GM18502 (cell line): ENCODE measurements at regions not wholly inside any gene's neighbourhood (a gene's known extent, or its start where the extent isn't known, plus 50 kb on each side); places are given as distances from the start of the nearest gene placed in this dataset.
"Not testable (repeated sequence)": the region's sequence is repeated elsewhere in the genome, so short reads cannot be mapped to it uniquely, and the experiment has no call there.

Source experiments
- ATAC-seq: cut with Tn5 transposase; IDR thresholded peaks from one replicate; pipeline ENCODE4 v1.9.1; 2021; ENCODE audit warnings: mild to moderate bottlenecking; ENCODE audit not compliant: unreplicated experiment, poor library complexity

DNA sequence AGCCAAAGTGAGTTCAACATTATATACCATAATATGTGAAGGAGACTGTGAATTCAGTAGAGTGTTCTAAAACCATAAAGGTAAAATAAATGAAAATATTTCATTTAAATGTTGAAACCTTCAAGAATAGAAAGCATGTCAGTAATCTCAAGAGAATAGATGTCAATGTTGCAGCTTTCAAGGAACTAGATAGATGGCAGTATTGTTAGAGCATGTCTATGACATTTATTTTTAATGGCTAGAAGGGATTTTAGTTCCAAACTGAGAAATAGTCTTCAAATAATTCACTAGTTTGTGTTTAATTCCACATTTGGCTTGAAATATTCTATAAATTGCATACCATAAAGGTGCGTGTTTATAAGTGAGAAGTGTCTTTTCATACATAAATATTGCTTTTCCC lies 326.5 kb downstream of the FLRT2 start:
- ATAC-seq, result no peak

DNA sequence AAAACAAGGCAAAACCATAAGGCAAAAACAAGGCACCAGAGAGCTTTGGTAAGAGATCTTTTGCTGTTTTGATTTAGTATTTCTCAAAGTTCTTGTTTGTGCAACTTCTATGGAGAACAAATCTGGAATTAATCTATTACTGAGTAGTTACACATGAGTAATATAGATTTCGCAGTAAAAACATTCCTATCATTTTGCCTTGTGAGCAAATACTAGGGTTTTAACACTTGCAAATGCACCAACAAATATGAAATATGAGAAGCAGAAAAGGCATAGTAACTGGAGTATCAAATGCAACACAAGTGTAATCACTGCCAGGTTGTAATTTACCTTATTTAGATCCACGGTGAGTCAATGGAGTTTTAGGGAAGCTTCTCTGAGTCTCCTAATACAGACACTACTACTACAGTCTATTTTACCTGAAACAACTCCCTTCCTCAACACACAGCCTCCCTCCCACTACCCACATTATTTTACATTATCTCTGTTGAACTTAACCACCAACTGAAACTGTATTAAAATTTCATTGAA lies 324.1 kb downstream of the FLRT2 start:
- no peak for ATAC-seq

DNA sequence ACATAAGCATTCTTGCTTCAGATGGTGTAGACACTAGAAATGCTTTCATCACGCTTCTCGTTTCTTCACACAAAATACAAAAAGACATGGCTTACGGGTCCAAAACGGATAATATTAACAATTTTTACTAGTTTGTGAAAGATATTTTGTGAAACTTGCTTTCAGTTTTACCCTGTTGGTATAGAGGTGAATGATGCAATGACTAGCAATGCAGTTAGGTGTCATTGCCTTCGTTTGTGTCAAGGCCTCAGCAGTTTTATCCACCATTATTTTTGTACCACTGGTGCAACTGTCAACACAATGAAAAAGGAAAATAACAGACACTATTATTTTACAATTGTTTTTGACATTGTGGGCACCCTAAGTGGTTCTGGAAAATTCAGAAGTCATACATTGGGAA lies 323.0 kb downstream of the FLRT2 start:
- no peak for ATAC-seq

DNA sequence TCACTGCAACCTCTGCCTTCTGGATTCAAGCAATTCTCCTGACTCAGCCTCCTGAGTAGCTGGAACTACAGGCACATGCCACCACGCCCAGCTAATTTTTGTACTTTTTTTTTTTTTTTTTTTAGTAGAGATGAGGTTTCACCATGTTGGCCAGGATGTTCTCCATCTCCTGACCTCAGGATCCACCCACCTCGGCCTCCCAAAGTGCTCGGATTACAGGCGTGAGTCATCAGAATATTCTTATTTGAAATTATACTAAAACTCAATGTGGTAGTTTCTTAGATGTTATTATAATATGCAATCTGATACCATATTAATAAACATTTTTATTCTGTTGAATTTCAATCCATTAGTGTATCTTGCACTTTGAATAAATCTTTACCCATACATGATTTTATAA lies 322.2 kb downstream of the FLRT2 start:
- ATAC-seq, result not testable (repeated sequence)

DNA sequence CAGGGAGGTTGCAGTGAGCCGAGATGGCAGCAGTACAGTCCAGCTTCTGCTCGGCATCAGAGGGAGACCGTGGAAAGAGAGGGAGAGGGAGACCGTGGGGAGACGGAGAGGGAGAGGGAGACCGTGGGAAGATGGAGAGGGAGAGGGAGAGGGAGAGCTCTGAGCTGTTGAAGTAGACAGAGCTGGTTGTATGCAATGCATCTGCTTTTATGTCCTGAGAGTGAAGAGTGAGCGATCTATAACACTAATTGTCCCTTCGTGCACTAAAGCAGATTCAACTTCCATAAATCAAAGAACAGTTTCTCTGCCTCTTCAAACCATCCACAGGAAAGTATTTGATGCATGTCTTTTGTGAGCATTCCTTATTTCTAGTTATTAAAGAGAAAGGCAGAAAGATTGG lies 300.6 kb downstream of the FLRT2 start:
- not testable (repeated sequence) for ATAC-seq

DNA sequence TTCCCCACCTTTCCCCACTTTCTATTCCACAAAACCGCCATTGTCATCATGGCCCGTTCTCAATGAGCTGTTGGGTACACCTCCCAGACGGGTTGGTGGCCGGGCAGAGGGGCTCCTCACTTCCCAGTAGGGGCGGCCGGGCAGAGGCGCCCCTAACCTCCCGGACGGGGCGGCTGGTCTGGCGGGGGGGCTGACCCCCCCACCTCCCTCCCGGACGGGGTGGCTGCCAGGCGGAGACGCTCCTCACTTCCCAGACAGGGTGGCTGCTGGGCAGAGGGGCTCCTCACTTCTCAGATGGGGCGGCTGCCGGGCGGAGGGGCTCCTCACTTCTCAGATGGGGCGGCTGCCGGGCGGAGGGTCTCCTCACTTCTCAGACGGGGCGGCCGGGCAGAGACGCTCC lies 299.7 kb downstream of the FLRT2 start:
- not testable (repeated sequence) for ATAC-seq

DNA sequence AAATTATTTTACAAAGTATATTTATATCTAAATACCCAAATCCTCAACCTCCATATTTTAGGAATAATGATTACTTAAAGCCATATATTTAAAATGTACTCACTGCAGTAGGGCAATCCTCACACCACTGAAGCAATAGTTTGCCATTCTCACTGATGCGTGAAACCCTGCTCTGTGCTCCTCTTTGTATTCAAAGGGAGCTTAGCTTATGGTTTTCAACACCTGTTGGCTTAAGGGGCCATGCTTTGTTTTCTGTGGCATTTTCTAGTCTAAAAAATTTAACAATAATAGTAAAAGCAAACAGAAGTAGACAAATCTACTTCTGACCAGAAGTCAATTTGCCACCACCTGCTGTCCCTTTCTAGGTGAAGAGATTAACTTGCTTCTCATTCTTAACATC lies 294.6 kb downstream of the FLRT2 start:
- ATAC-seq, result no peak

DNA sequence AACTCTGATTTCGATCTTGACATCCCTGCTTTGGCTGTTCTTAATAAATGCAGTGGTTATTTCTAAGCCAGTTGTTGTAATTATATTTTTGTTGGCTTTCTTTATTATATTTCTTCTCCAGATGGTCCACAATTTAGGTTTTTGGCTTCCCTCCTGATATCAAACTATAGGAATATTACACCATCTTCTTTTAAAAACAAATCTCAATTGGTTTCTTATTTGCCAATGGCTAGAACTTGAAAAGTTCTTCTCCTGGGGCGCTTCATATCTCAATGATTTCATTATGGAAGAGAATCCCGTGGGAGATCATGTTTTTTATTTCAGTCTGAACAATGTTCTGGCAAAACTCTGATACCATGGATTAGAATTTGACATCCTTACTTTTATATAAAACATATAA lies 292.3 kb downstream of the FLRT2 start:
- no peak for ATAC-seq

DNA sequence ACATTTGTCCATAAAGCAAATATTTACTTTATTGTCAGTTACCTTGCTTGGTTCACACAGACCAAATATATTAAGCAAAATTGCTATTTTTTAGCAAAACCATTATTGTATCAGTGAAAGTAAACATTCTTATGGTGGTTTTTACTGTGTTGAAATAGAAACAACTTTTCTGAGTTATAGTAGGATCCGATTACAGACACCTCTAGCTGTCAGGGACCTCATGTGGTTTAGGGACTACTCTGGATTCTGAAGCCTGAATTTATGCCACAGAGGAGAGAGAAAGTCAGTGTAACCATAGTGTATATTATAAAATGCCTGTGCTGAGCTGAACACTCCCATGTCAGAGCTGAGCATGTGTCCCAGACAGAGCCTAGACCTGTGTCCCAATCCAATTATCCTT lies 287.5 kb downstream of the FLRT2 start:
- ATAC-seq, result no peak

DNA sequence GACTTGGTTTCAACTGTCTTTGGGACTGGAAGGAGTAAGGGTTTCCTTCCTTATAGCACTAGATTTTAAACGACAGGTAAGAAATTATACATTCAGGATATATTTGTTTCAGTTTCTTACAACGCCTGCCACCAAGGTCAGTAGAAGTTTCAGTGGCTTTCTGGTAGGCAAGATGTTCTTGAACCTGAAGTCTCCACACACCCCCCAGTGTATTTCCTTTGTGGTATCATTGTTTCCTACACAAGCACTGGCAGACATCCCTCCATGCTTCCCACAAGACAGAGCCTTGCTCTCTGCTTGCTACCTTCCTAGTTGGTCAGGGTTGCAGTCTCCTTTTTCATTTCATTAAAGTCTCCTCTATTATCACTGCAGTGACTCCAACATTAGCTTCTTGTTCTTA lies 283.1 kb downstream of the FLRT2 start:
- ATAC-seq, result no peak

DNA sequence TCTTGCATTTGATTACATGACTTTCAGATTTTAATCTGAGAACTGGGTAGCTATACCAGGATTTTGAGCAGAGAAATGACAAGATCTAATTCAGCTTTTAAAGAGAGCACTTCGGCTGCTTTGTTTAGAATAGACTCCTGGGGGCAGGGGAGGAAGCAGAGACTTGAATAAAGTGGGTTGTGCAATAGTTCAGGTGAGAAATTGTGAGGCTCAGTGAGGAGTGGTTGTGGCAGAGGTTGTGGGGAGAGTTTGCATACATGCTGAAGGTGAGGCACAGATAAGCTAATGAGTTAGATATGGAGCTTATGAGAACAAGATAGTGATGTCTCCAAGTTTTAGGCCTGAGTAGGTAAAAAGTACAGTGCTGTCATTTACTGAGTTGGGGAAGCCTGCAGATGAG lies 281.4 kb downstream of the FLRT2 start:
- ATAC-seq, result no peak

DNA sequence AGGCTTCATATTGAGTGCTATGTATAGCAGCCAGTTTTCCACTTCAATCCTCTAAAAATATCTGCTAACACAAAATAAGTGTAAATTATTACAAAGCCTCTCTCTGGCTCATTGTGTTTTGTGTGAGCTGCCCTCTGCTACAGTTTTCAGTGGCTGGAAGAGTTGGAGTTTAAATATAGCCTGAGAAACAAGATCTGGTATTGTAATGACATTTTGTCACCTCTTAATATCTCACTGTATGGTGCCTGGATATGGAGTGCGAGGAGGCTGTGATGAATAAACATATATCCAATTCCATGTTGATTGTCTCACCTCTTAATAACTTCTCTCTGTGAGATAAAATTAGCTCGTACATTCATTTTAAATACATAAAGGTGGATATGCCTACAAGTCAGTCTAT lies 269.7 kb downstream of the FLRT2 start:
- no peak for ATAC-seq

DNA sequence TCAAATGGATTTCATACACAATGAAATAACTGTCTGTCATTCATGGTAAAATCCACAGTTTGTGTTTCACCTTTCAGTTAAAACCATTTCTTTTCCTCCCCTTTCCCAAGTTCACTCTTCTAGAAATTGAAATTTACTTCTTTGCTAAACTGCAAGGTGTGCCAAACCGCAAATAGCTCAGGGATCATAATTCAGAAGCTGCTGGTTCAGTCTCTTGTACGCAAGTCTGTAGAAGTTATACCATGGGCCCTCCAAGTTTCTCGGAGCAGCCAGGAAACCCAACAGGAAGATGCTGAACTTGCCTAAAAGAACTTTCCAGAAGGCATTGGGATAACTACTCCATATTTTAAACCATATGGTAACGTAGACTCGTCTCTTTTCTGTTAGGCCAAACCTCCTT lies 268.9 kb downstream of the FLRT2 start:
- ATAC-seq, result no peak

DNA sequence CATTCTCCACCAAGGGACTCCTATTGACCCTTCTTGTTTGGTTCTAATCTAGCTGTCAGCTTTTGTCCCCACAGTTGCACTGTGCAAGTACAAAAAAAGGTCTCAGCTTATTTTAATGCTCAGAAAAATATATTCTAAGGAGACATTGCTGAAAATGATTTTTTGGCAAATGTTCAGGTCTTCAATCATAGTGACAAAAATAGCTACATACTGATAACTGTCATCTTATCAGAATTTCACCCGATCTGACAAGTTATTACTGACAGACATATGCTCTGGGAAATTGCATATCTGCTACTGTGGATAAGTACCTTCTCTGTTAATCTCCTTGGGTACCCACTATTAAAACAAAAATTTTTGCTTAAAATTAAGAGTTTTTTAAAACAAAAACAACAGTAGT lies 263.6 kb downstream of the FLRT2 start:
- no peak for ATAC-seq

DNA sequence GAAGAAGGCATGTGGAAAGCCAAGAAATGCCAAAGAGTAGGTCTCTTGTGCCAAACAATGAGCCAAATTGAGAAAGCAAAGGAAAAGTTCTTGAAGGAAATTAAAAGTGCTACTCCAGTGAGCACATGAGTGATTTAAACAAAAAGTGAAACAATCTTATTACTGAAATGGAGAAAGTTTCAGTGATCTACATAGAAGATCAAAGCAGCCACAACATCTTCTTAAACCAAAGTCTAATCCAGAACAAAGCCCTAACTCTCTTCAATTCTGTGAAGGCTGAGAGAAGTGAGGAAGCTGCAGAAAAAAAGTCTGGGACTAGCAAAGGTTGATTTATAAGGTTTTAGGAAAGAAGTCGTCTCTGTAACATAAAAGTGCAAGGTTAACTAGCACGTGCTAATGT lies 259.6 kb downstream of the FLRT2 start:
- no peak for ATAC-seq

DNA sequence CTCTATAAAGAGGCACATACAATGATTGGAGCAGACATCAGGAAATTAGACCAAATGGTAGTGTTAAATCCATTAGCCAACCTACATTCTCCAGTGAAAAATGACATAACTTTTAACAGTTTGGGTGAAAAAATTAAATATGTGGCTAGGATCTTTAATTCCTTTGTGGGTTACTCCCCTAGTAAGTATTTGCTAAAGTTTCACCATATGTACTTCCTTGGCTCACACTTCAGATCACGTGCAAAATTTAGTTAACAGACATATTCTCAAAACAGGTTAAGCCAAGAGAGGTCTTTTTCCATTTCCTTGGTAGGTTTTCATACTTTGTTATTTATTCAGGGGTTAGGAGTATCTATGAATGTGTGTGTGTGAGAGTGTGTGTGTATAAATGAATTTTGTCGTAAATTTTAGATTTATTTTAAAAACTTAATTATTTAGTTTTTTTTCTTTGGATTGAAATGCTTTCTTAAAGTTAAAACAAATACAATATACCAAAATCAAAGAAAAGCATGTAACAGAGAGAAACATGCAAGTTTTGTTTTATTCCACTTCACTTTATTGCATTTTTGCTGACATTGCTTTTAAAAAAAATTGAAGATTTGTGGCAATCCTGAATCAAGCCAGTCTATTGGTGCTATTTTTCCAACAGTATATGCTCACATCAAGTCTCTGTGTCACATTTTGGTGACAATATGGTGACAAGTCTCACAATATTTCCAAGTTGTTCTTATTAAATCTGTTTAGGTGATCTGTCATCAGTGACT lies 258.7 kb downstream of the FLRT2 start:
- ATAC-seq, result no peak

DNA sequence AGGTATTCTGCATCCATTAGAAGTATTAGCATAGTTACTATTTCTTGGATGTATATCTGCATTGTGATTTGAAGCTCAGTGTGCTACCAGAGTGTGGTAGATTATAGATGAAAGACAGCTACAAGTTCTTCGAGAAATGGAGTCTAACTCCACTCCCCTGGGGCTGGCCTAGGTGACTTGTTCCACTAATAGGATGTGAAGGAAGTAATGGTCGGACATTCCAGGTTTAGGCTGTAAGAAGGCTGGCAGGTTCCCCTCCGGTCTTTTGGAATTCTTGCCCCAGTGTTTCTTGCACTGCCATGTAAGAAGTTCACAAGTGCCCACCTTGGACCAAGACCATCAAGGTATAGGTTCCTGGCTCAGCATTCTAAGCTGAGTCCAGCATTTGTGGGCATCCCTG lies 236.4 kb downstream of the FLRT2 start:
- ATAC-seq, result no peak

DNA sequence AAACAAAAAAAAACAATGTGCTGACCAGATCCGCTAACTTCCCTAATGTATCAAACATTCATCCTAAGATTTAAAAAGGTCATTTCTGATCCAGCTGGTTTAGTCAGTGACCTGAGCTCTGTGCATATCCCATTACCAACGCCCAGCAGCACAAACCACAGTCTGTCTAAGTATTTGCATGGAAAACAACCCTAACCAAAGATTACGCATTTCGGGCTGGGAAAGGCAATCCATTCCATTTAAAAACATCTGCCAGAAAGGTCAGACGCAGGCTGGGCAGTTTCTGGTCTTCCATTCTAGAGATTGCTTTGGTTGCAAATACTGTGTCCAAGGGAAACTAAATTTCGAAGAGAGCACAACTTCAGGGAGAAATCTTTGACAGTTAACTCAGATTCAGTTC lies 234.9 kb downstream of the FLRT2 start:
- no peak for ATAC-seq

DNA sequence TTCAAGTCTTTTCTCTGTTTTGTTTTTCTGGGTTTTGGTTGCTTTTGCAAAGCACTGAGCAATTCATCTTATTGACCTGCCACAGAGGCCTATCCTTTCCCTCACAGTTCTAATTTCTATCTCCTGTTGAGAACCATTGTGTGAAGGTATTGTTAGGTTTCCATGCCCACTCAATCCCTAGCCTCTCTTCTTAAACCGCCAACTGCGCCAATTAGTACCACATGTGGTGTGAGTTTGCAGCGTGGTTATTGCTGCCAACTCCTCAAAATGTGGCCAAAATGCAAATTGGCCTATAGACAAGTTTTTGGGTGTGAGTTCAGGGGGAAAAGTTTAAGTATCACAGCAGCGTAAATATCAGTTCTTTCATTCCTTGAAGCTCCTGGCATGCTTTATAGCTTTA lies 232.6 kb downstream of the FLRT2 start:
- no peak for ATAC-seq

DNA sequence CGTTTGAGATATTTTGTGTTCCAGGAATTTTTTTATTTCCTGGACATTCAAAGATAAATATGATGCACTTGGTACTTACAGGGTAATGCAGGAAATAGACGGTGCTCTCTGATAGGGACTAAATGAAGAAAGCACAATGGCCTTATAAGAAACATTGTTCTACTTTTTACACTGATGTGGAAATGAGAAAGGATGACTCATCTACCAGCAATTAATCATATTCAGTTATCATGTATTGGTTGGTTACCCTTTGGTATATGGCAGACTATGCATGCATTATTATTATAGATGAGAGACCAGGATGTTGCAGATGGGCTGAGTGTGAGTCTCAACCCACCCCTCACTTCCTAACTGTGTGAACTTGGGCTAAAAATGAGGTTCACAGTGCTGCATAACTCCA lies 222.2 kb downstream of the FLRT2 start:
- ATAC-seq, result no peak

DNA sequence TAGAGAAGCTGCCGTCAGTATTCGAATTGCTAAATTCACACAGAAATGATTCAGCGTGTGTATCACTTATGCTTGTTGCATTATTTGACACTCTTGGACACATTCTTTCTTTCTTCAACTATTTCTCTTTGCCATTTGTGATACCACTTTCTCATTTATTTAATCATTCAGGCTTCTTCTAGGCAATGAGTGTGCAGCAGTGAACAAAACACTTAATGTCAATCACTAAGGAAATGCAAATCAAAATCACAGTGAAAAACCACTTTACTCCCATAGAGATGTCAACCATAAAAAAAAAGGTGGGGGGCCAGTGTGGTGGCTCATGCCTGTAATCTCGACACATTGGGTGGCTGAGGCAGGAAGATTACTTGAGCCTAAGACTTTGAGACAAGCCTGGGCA lies 214.6 kb downstream of the FLRT2 start:
- no peak for ATAC-seq

DNA sequence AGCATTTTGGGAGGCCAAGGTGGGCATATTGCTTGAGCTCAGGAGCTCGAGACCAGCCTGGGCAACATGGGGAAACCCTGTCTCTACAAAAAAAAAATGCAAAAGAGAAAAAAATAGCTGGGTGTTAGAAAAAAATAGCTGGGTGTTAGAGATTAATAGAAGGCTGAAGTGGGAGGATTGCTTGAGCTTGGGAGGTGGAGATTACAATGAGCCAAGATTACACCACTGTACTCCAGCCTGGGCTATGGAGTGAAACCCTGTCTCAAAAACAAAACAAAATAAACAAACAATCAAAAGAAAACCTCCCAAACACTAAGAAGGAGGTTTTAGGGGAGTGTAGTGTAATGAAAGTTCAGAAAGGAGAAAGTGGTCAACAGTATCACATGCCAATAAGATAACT lies 202.1 kb downstream of the FLRT2 start:
- no peak for ATAC-seq
